HL-60 (cell line): ENCODE measurements at regions not wholly inside any gene's neighbourhood (a gene's known extent, or its start where the extent isn't known, plus 50 kb on each side); places are given as distances from the start of the nearest gene placed in this dataset.

Experiments
- DNase-seq, 2 experiments: peaks; one replicate each; pipeline ENCODE4 v3.0.0-alpha.2; 2010 to 2020; ENCODE audit warnings: low read depth in 1 of 2, low spot score in 1 of 2
- H3K27ac ChIP-seq: fragments of 250-450 bp; sonication (Bioruptor Pico); replicated peaks from 2 replicates; pipeline ENCODE4 v1.5.1; 2020; ENCODE audit warnings: mild to moderate bottlenecking, moderate library complexity
- H3K27me3 ChIP-seq: fragments of 250-450 bp; sonication (Bioruptor Pico); 2 replicates; pipeline ENCODE4 v1.5.1; 2021; ENCODE audit warnings: mild to moderate bottlenecking, moderate library complexity; ENCODE audit not compliant: insufficient read depth, poor library complexity, severe bottlenecking
- H3K4me3 ChIP-seq: replicated peaks from 2 replicates; pipeline ENCODE4 v1.5.1; 2011; ENCODE audit warnings: mild to moderate bottlenecking, control low read depth, low read length; ENCODE audit not compliant: insufficient read depth
- GABPA ChIP-seq: IDR thresholded peaks from 2 replicates; pipeline ENCODE4 v1.6.1; 2012; ENCODE audit warnings: low read depth
- POLR2AphosphoS5 ChIP-seq: IDR thresholded peaks from 2 replicates; pipeline ENCODE4 v1.6.1; 2012; ENCODE audit warnings: low read depth
- SPI1 ChIP-seq: IDR thresholded peaks from 2 replicates; pipeline ENCODE4 v1.6.1; 2012; ENCODE audit warnings: low read depth, mild to moderate bottlenecking, borderline replicate concordance
- TF ChIP-seq, protein P1 (sequence below): IDR thresholded peaks from 2 replicates; pipeline ENCODE4 v1.6.1; 2012; ENCODE audit warnings: low read depth; ENCODE audit not compliant: insufficient replicate concordance
- TF ChIP-seq, protein P2 (sequence below): IDR thresholded peaks from one replicate; pipeline ENCODE4 v1.5.1; 2011; ENCODE audit warnings: low read length, control low read depth, inconsistent platforms; ENCODE audit not compliant: insufficient read depth

DNA sequence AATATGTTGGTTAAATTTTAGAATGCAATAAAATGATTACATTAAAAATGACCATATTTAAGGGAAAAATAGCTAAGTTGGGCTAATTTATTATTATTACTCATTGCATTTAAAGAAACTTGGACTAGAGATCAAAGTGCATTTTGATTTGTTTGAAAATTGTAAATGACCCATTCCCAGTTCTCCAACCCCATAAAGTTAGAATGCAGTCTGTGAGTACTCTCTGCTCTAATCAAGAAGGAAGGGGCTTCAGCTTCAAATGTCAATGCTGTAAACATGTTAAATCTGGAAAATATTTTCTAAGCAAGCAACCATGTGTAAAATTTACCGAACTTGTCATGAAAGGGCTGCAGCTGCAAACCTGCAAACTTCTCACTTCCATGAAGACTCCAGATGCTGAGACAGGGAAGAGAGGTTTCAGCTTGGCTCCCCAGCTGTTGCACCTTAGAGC lies 232.7 kb downstream of the TTLL7 start:
- TF ChIP-seq POLR2AphosphoS5 (no peak), SPI1 (no peak), GABPA (no peak)
- TF ChIP-seq, protein P1, sequence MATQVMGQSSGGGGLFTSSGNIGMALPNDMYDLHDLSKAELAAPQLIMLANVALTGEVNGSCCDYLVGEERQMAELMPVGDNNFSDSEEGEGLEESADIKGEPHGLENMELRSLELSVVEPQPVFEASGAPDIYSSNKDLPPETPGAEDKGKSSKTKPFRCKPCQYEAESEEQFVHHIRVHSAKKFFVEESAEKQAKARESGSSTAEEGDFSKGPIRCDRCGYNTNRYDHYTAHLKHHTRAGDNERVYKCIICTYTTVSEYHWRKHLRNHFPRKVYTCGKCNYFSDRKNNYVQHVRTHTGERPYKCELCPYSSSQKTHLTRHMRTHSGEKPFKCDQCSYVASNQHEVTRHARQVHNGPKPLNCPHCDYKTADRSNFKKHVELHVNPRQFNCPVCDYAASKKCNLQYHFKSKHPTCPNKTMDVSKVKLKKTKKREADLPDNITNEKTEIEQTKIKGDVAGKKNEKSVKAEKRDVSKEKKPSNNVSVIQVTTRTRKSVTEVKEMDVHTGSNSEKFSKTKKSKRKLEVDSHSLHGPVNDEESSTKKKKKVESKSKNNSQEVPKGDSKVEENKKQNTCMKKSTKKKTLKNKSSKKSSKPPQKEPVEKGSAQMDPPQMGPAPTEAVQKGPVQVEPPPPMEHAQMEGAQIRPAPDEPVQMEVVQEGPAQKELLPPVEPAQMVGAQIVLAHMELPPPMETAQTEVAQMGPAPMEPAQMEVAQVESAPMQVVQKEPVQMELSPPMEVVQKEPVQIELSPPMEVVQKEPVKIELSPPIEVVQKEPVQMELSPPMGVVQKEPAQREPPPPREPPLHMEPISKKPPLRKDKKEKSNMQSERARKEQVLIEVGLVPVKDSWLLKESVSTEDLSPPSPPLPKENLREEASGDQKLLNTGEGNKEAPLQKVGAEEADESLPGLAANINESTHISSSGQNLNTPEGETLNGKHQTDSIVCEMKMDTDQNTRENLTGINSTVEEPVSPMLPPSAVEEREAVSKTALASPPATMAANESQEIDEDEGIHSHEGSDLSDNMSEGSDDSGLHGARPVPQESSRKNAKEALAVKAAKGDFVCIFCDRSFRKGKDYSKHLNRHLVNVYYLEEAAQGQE, result no peak
- TF ChIP-seq, protein P2, sequence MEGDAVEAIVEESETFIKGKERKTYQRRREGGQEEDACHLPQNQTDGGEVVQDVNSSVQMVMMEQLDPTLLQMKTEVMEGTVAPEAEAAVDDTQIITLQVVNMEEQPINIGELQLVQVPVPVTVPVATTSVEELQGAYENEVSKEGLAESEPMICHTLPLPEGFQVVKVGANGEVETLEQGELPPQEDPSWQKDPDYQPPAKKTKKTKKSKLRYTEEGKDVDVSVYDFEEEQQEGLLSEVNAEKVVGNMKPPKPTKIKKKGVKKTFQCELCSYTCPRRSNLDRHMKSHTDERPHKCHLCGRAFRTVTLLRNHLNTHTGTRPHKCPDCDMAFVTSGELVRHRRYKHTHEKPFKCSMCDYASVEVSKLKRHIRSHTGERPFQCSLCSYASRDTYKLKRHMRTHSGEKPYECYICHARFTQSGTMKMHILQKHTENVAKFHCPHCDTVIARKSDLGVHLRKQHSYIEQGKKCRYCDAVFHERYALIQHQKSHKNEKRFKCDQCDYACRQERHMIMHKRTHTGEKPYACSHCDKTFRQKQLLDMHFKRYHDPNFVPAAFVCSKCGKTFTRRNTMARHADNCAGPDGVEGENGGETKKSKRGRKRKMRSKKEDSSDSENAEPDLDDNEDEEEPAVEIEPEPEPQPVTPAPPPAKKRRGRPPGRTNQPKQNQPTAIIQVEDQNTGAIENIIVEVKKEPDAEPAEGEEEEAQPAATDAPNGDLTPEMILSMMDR, result no peak
- Histone ChIP-seq H3K4me3 (no peak overlapping the region), H3K27me3 (no peaks in the 10 kb centered on the region), H3K27ac (no peak overlapping the region)
- DNase-seq, result no peak

DNA sequence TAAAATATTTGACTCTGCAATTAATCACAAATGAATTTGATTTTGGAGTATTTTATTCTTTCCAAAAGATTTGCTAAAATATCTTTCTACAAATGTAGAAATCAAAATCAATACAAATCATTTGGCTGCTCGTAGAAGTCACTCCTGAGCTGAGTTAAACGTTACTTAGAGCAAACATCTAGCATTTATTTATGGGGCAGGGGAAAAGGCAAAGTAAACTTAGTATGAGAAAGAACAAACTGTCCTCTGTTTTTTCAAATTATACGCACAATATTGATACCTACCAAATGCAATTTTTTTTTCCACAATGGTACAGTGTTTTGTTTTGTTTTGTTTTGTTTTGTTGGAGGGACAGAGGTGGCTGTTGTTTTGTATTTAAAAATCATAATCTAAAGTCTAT lies 233.8 kb downstream of the TTLL7 start:
- Histone ChIP-seq H3K27ac (no peak overlapping the region), H3K27me3 (no peaks in the 10 kb centered on the region), H3K4me3 (no peak overlapping the region)
- no peak for DNase-seq
- TF ChIP-seq, protein P2, result no peak

DNA sequence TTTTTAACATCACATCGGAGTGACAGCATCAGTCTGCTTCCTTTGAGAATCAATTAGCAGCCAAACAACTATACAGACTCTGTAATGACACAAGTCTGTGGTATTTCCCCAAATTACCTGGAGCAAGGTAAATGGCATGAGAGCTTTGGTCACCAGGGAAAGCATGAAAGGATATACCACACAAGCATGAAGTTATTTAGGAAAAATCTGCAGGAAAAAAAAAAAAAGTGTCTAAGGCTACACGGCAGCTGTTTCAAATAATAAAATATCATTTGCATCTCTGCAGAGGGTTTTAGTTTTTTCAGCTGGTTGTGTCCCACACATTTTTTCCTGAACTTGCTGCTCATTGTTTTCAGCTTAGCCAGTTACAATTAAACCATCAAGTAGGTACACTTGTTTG lies 234.7 kb downstream of the TTLL7 start:
- Histone ChIP-seq H3K27ac (no peak overlapping the region), H3K4me3 (no peak overlapping the region), H3K27me3 (no peaks in the 10 kb centered on the region)
- TF ChIP-seq, protein P2, result no peak
- no peak for DNase-seq

DNA sequence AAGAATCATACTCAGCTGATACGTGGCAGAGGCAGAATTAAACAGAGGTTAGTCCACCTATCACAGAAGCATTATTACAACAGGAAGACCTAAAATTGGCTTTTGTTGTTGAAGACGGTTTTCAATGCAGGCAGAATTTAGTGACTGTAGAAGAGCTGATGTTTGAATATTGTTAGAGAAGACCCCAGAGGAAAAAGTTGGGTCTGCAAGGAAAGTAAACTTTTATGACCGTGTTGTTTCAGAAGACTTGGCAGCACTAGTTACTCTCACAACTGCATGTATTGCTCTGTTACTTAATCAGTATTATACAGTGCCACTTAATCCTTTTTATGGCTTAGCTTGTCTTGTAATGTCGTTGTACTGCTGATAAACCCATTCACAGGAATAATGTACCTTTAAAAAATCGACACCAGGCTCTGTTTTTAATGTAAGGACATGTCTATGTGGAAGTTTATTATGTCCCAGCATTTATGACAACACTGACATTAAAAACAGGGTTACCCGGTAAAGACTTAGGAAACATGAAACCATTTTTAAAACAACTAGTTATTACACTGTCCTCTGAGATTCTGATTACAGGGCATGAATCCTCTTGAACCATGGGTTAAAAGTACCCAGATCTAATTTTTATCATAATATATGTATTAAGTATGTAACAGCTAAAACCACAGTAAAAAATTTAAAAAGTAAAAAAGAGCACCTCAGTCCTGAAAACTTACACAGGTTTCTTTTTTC lies 235.4 kb downstream of the TTLL7 start:
- Histone ChIP-seq H3K27ac (no peak overlapping the region), H3K27me3 (no peaks in the 10 kb centered on the region), H3K4me3 (no peak overlapping the region)
- TF ChIP-seq, protein P2, result no peak
- TF ChIP-seq SPI1 (no peak), POLR2AphosphoS5 (no peak), GABPA (no peak)
- TF ChIP-seq, protein P1, result no peak
- no peak for DNase-seq
